Naive thymus-derived CD4-positive, alpha-beta T cell (primary cell): ENCODE measurements at regions not wholly inside any gene's neighbourhood (a gene's known extent, or its start where the extent isn't known, plus 50 kb on each side); places are given as distances from the start of the nearest gene placed in this dataset.
"Not testable (repeated sequence)": the region's sequence is repeated elsewhere in the genome, so short reads cannot be mapped to it uniquely, and the experiment has no call there.

Experiments
- ATAC-seq: fragments of 150-1000 bp; cut with Tn5 transposase; 2 replicates; pipeline ENCODE4 v1.10.0; 2021; ENCODE audit warnings: mild to moderate bottlenecking, moderate library complexity
- CTCF ChIA-PET: fragments of 350-600 bp; sonication (Branson Sonifier 250); formaldehyde crosslinking; loops from one replicate; lab custom pipeline; 2021; ENCODE audit warnings: antibody characterized with exemption; lab: Charles Lee
- POLR2A ChIA-PET: fragments of 350-600 bp; sonication (Branson Sonifier 250); formaldehyde crosslinking; loops from one replicate; lab custom pipeline; 2021; ENCODE audit warnings: antibody characterized with exemption, inconsistent platforms; lab: Charles Lee
- DNase-seq, 9 donors: peaks; one replicate each; pipeline versions ENCODE4 v3.0.0 to v3.0.0-alpha.2; 2020 to 2022; ENCODE audit warnings: mixed read lengths in 1 of 9
- H3K27ac ChIP-seq: one replicate; pipeline ENCODE4 v1.7.0; 2013; ENCODE audit warnings: mild to moderate bottlenecking, low read depth, low read length, moderate library complexity
- H3K27me3 ChIP-seq, 2 donors: one replicate each; pipeline ENCODE4 v1.7.0; 2013; ENCODE audit warnings: low read length in 2 of 2, mild to moderate bottlenecking in 2 of 2, moderate library complexity in 2 of 2; ENCODE audit not compliant: control insufficient read depth in 2 of 2, insufficient read depth in 2 of 2
- H3K36me3 ChIP-seq, 3 experiments: 1 replicate in 2 of 3; 2 replicates in 1 of 3; pipeline ENCODE4 v1.7.0; 2013; ENCODE audit warnings: low read length in 3 of 3, mild to moderate bottlenecking in 3 of 3, moderate library complexity in 1 of 3; ENCODE audit not compliant: insufficient read depth in 3 of 3, control insufficient read depth in 2 of 3
- H3K4me1 ChIP-seq, 2 donors: one replicate each; pipeline ENCODE4 v1.7.0; 2013; ENCODE audit warnings: low read length in 2 of 2, mild to moderate bottlenecking in 2 of 2, moderate library complexity in 1 of 2; ENCODE audit not compliant: control insufficient read depth in 2 of 2, insufficient read depth in 2 of 2
- H3K4me3 ChIP-seq: 2 replicates; pipeline ENCODE4 v1.7.0; 2013; ENCODE audit warnings: mild to moderate bottlenecking, low read length
- H3K9me3 ChIP-seq, 3 experiments: 1 replicate in 2 of 3; 2 replicates in 1 of 3; pipeline ENCODE4 v1.7.0; 2013; ENCODE audit warnings: low read length in 3 of 3; ENCODE audit not compliant: control insufficient read depth in 2 of 3
- H3K27ac Mint-ChIP-seq, 9 donors: one replicate each; pipeline ENCODE4 v1.8.0; 2020 to 2022; ENCODE audit warnings: mixed read lengths in 9 of 9, mild to moderate bottlenecking in 8 of 9, moderate library complexity in 5 of 9, inconsistent platforms in 2 of 9
- H3K27me3 Mint-ChIP-seq, 5 donors: one replicate each; pipeline ENCODE4 v1.8.0; 2021 to 2022; ENCODE audit warnings: mixed read lengths in 5 of 5, mild to moderate bottlenecking in 1 of 5
- H3K36me3 Mint-ChIP-seq, 5 donors: one replicate each; pipeline ENCODE4 v1.8.0; 2020 to 2022; ENCODE audit warnings: mixed read lengths in 5 of 5, mild to moderate bottlenecking in 3 of 5, inconsistent platforms in 1 of 5
- H3K4me1 Mint-ChIP-seq, 7 donors: one replicate each; pipeline ENCODE4 v1.8.0; 2020 to 2022; ENCODE audit warnings: mixed read lengths in 7 of 7, mild to moderate bottlenecking in 3 of 7, inconsistent platforms in 1 of 7
- H3K4me3 Mint-ChIP-seq, 10 donors: one replicate each; pipeline ENCODE4 v1.8.0; 2020 to 2022; ENCODE audit warnings: mild to moderate bottlenecking in 10 of 10, mixed read lengths in 10 of 10, moderate library complexity in 6 of 10, inconsistent platforms in 2 of 10
- H3K9me3 Mint-ChIP-seq, 11 donors: one replicate each; pipeline ENCODE4 v1.8.0; 2020 to 2022; ENCODE audit warnings: mixed read lengths in 11 of 11, mild to moderate bottlenecking in 4 of 11, inconsistent platforms in 1 of 11, moderate library complexity in 1 of 11
- intact Hi-C, 2 donors: fragments of 100-400 bp; cut with micrococcal nuclease; formaldehyde crosslinking; loops; one replicate each; pipeline ENCODE4 v1.15.1; 2023

DNA sequence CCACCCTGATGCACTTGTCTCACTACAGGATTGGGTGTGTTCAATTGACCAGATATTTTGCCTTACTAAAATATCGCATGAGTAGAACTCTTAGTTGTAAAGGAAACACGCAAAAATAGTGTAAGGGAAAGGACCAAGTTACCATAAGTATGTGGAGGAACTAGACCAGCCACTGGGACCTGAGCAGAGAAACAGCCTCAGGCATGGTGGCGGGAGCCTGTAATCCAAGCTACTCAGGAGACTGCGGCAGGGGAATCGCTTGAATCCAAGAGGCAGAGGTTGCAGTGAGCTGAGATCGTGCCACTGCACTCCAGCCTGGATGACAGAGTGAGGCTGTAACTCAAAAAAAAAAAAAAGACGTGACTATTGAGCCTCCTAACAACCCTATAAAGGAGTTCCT, 117.9 kb upstream of the SPATA31C2 start:
- Mint-ChIP-seq H3K4me1 (no peaks in the 10 kb centered on the region), H3K36me3 (peaks cover 0 to 8% (median 1%) of the 10 kb centered on the region in 5 donors), H3K4me3 (no peak overlapping the region), H3K9me3 (peaks cover 2 to 29% (median 12%) of the 10 kb centered on the region in 11 donors), H3K27ac (no peak overlapping the region), H3K27me3 (peaks cover 0 to 11% (median 5%) of the 10 kb centered on the region in 5 donors)
- Histone ChIP-seq H3K27ac (no peak overlapping the region), H3K27me3 (no peaks in the 10 kb centered on the region), H3K4me3 (no peak overlapping the region), H3K9me3 (peaks cover 0 to 13% (median 0%) of the 10 kb centered on the region in 3 experiments), H3K4me1 (no peaks in the 10 kb centered on the region), H3K36me3 (no peaks in the 10 kb centered on the region)
- ChIA-PET POLR2A (interaction anchor here (0.6 kb wide), 1 partner anchor 28 kb away, joined by 4 read pairs; no protein-coding TSS in a partner anchor), CTCF (no interaction called here)
- no peak for DNase-seq
- intact Hi-C loops: no loop called here
- ATAC-seq: no peak

DNA sequence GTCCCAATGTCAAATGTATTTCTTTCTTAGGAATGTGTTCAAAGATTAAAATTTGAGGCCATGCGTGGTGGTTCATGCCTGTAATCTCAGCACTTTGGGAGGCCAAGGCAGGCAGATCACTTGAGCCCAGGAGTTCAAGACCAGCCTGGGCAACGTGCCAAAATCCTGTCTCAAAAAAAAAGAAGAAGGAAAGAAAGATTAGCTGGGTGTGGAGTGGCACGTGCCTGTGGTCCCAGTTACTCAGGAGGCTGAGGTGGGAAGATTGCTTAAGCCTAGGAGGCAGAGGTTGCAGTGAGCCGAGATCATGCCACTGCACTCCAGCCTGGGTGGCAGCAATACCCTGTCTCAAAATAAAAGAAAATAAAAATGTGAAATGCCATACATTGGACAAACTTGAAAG, 117.5 kb upstream of the SPATA31C2 start:
- H3K36me3 ChIP-seq, H3K4me1 ChIP-seq, DNase-seq, CTCF ChIA-PET, intact Hi-C loops, H3K27me3 ChIP-seq, H3K27ac Mint-ChIP-seq, H3K27ac ChIP-seq, H3K4me3 ChIP-seq, ATAC-seq, H3K4me1 Mint-ChIP-seq, H3K4me3 Mint-ChIP-seq: not testable (repeated sequence)
- POLR2A ChIA-PET: interaction anchor here (0.6 kb wide), 1 partner anchor 29 kb away, joined by 4 read pairs; no protein-coding TSS in a partner anchor
- Mint-ChIP-seq H3K36me3 (peaks cover 0 to 12% (median 6%) of the 10 kb centered on the region in 5 donors), H3K9me3 (peaks cover 7 to 33% (median 16%) of the 10 kb centered on the region in 11 donors), H3K27me3 (peaks cover 0 to 11% (median 5%) of the 10 kb centered on the region in 5 donors)
- peaks cover 0 to 14% (median 0%) of the 10 kb centered on the region in 3 experiments for H3K9me3 ChIP-seq

DNA sequence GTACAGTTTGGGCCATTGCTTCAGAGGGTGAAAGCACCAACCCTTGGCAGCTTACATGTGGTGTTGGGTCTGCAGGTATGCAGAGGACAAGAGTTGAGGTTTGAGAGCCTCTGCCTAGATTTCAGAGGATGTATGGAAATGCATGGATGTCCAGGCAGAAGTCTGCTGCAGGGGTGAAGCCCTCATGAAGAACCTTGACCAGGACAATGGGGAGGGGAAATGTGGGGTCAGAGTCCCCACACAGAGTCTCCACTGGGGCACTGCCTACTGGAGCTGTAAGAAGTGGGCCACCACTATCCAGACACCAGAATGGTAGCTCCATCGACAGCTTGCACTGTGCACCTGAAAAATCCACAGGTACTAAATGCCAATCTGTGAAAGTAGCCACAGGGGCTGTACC, 113.6 kb upstream of the SPATA31C2 start:
- peaks cover 12 to 47% (median 22%) of the 10 kb centered on the region in 11 donors for H3K9me3 Mint-ChIP-seq
- peaks cover 0 to 12% (median 9%) of the 10 kb centered on the region in 5 donors for H3K36me3 Mint-ChIP-seq
- no peaks in the 10 kb centered on the region for H3K36me3 ChIP-seq
- CTCF ChIA-PET: no interaction called here
- no peak overlapping the region for H3K27ac Mint-ChIP-seq
- H3K4me1 ChIP-seq: no peaks in the 10 kb centered on the region
- no peaks in the 10 kb centered on the region for H3K4me1 Mint-ChIP-seq
- H3K9me3 ChIP-seq: peaks cover 0 to 14% (median 0%) of the 10 kb centered on the region in 3 experiments
- intact Hi-C loops: no loop called here
- H3K4me3 ChIP-seq: no peak overlapping the region
- H3K27me3 Mint-ChIP-seq: peaks cover 0 to 15% (median 11%) of the 10 kb centered on the region in 5 donors
- DNase-seq: no peak
- ATAC-seq: no peak
- no peak overlapping the region for H3K27ac ChIP-seq
- H3K27me3 ChIP-seq: no peaks in the 10 kb centered on the region
- no peak overlapping the region for H3K4me3 Mint-ChIP-seq
- POLR2A ChIA-PET: interaction anchor here (0.6 kb wide), 1 partner anchor 9 kb away, joined by 4 read pairs; no protein-coding TSS in a partner anchor

DNA sequence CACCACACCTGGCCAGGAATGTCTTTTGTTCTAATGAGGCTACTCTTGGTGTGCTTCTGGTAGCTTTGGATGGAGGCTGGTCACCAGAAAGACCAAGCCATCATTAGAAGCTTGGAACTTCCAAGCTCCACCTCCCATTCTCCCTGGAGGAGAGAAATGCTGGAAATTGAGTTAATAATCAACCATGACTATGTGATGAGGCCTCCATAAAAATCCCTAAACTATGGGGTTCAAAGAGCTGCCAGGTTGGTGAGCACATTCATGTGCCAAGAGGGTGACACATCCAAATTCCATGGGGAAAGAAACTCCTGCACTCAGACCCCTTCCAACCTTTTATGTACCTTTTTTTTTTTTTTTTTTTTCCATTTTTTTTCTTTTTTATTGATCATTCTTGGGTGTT, 105.5 kb upstream of the SPATA31C2 start:
- no peaks in the 10 kb centered on the region for H3K36me3 Mint-ChIP-seq
- H3K4me1 Mint-ChIP-seq: peaks cover 0 to 5% (median 0%) of the 10 kb centered on the region in 7 donors
- ATAC-seq (no peak), DNase-seq (no peak)
- ChIA-PET POLR2A (no interaction called here), CTCF (no interaction called here)
- Histone ChIP-seq H3K27ac (no peak overlapping the region), H3K9me3 (no peaks in the 10 kb centered on the region), H3K4me3 (no peak overlapping the region), H3K27me3 (peaks cover 0 to 3% of the 10 kb centered on the region in 2 donors), H3K36me3 (no peaks in the 10 kb centered on the region), H3K4me1 (no peaks in the 10 kb centered on the region)
- peaks cover 0 to 2% (median 0%) of the 10 kb centered on the region in 11 donors for H3K9me3 Mint-ChIP-seq
- H3K4me3 Mint-ChIP-seq: no peak overlapping the region
- no peak overlapping the region for H3K27ac Mint-ChIP-seq
- peaks cover 0 to 35% (median 13%) of the 10 kb centered on the region in 5 donors for H3K27me3 Mint-ChIP-seq
- intact Hi-C loops: no loop called here

- ChIA-PET CTCF (no interaction called here), POLR2A (interaction anchor here (0.6 kb wide), 1 partner anchor 9 kb away, joined by 4 read pairs; no protein-coding TSS in a partner anchor)
- H3K4me1 ChIP-seq: peaks cover 0 to 5% of the 10 kb centered on the region in 2 donors
- H3K27ac Mint-ChIP-seq: peak overlapping the region in 1 of 9 donors; percentile 1
- peaks cover 0 to 1% (median 0%) of the 10 kb centered on the region in 11 donors for H3K9me3 Mint-ChIP-seq
- no peaks in the 10 kb centered on the region for H3K36me3 ChIP-seq
- peaks cover 2 to 10% (median 6%) of the 10 kb centered on the region in 7 donors for H3K4me1 Mint-ChIP-seq
- peaks cover 0 to 3% of the 10 kb centered on the region in 2 donors for H3K27me3 ChIP-seq
- H3K27ac ChIP-seq: no peak overlapping the region
- H3K27me3 Mint-ChIP-seq: peaks cover 0 to 40% (median 7%) of the 10 kb centered on the region in 5 donors
- H3K4me3 ChIP-seq: no peak overlapping the region
- H3K4me3 Mint-ChIP-seq: no peak overlapping the region
- no peaks in the 10 kb centered on the region for H3K36me3 Mint-ChIP-seq
- no peak for DNase-seq
- no peak for ATAC-seq
- H3K9me3 ChIP-seq: no peaks in the 10 kb centered on the region
- intact Hi-C loops: no loop called here
These were observed 104.6 kb upstream of the SPATA31C2 start for GRCh38 chr9:88242879-88243278.

DNA sequence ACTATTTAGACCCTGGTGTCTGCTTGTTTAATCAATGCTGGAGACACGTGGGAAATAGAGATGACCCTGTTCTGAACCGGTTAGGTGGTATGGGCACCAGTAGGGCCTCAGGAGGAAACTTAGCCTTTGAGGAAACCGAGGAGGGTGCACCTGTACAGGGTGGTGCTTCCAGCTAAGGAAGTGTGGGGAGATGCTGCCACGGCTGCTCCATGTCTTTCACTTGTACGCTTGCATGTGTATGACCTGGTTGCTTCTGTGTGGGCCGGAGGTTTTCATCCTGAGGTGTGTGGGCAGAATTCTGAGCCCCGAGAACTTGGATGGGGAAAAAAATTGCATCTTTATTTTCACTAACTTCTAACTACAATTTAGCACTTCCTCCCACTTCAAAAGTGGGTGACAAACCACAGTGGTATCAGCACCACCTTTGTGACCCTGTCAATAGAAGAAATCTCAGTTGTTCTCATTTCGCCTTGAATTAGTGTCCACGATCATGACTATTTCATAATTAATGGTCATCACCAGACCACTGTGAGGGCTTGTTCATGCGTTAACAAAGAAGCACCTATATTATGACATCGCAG, 99.8 kb upstream of the SPATA31C2 start:
- Histone ChIP-seq H3K4me1 (peaks cover 0 to 7% of the 10 kb centered on the region in 2 donors), H3K4me3 (no peak overlapping the region), H3K36me3 (no peaks in the 10 kb centered on the region), H3K9me3 (no peaks in the 10 kb centered on the region), H3K27me3 (no peaks in the 10 kb centered on the region), H3K27ac (no peak overlapping the region)
- ATAC-seq: no peak
- Mint-ChIP-seq H3K36me3 (no peaks in the 10 kb centered on the region), H3K4me1 (peaks cover 3 to 14% (median 9%) of the 10 kb centered on the region in 7 donors), H3K9me3 (peaks cover 0 to 1% (median 0%) of the 10 kb centered on the region in 11 donors), H3K4me3 (peak overlapping the region in 4 of 10 donors; percentile 7 to 58 (median 32)), H3K27me3 (peaks cover 5 to 36% (median 7%) of the 10 kb centered on the region in 5 donors), H3K27ac (peak overlapping the region in 1 of 9 donors; percentile 70)
- DNase-seq: peak in 1 of 9 donors; percentile 2
- CTCF ChIA-PET: no interaction called here
- intact Hi-C loops: no loop called here
- POLR2A ChIA-PET: no interaction called here
